ENCODE measurements at regions not wholly inside any gene's neighbourhood (a gene's known extent, or its start where the extent isn't known, plus 50 kb on each side); places are given as distances from the start of the nearest gene placed in this dataset.
A peak's percentile ranks its signal among the peaks of the same experiment; 100 is the strongest.

DNA sequence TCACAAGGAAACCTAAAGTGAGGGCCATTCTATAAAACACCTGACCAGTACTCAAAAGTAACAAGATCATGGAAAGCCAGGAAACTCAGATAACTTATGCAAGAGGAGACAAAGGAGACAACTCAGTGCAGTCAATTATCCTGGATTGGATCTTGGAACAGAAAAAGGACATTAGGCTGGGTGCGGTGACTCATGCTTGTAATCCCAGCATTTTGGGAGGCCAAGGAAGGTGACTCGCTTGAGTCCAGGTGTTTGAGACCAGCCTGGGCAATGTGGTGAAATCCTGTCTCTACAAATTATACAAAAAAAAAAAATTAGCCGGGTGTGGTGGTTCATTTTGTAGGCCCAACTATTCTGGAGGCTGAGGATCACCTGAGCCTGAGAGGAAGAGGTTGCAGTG is 424.5 kb upstream of the SPRED2 start:
- CTCF ChIA-PET, result interaction anchor here (0.6 kb wide), 1 partner anchor 160 kb away, joined by 3 read pairs; no protein-coding TSS in a partner anchor
- no peak for TF ChIP-seq ZNF175 (tag by site-specific recombination; IDR thresholded peaks at IDR 0.05)
- TF ChIP-seq ZNF654 (tag by site-specific recombination; IDR thresholded peaks at IDR 0.05; ENCODE audit: low read depth), result no peak
- TF ChIP-seq ZFP37 (tag by site-specific recombination; IDR thresholded peaks at IDR 0.05), result no peak
- TF ChIP-seq ZXDB (tag by site-specific recombination; IDR thresholded peaks at IDR 0.05), result no peak
- TF ChIP-seq KLF10 (tag by site-specific recombination; IDR thresholded peaks at IDR 0.05), result no peak
- TF ChIP-seq ZBTB8A (tag by site-specific recombination; IDR thresholded peaks at IDR 0.05), result no peak
- TF ChIP-seq ZNF2 (tag by site-specific recombination; IDR thresholded peaks at IDR 0.05), result no peak
- no peak for TF ChIP-seq RBAK (tag by site-specific recombination; IDR thresholded peaks at IDR 0.05)
- no peak for TF ChIP-seq ZNF174 (tag by site-specific recombination; IDR thresholded peaks at IDR 0.05)
- TF ChIP-seq ZNF639 (tag by site-specific recombination; IDR thresholded peaks at IDR 0.05), result no peak
- no peak for TF ChIP-seq MYNN (tag by site-specific recombination; IDR thresholded peaks at IDR 0.05; ENCODE audit: borderline replicate concordance)
- TF ChIP-seq ZNF549 (tag by site-specific recombination; IDR thresholded peaks at IDR 0.05), result no peak
- TF ChIP-seq, protein P1, sequence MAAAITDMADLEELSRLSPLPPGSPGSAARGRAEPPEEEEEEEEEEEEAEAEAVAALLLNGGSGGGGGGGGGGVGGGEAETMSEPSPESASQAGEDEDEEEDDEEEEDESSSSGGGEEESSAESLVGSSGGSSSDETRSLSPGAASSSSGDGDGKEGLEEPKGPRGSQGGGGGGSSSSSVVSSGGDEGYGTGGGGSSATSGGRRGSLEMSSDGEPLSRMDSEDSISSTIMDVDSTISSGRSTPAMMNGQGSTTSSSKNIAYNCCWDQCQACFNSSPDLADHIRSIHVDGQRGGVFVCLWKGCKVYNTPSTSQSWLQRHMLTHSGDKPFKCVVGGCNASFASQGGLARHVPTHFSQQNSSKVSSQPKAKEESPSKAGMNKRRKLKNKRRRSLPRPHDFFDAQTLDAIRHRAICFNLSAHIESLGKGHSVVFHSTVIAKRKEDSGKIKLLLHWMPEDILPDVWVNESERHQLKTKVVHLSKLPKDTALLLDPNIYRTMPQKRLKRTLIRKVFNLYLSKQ (tag by site-specific recombination; IDR thresholded peaks at IDR 0.05; ENCODE audit: borderline replicate concordance), result no peak
- no peak for TF ChIP-seq BCL6B (tag by site-specific recombination; IDR thresholded peaks at IDR 0.05)
- no peak for TF ChIP-seq ZNF280C (tag by site-specific recombination; IDR thresholded peaks at IDR 0.05)

GRCh38 chr2:65856423-65856822 is 424.0 kb upstream of the SPRED2 start:
- no peaks in the 10 kb centered on the region for H3K9me3 ChIP-seq (ENCODE audit: control insufficient read depth, insufficient read depth, low read depth, low read length)

More for the DNA sequence above, 424.5 kb upstream of the SPRED2 start:
- no peak overlapping the region for H3K4me3 ChIP-seq (ENCODE audit: low read depth, low read length)
- H3K4me1 ChIP-seq (ENCODE audit: control insufficient read depth, insufficient read depth, low read length), result no peaks in the 10 kb centered on the region
- no peak overlapping the region for H3K27ac ChIP-seq (ENCODE audit: extremely low read depth, low read depth, low read length)
- H3K36me3 ChIP-seq (ENCODE audit: control insufficient read depth in 2 of 2, insufficient read depth in 1 of 2, low read length in 2 of 2), result no peaks in the 10 kb centered on the region
- POLR2A ChIA-PET, result no interaction called here
- H3K9me3 ChIP-seq (ENCODE audit: control insufficient read depth, insufficient read depth, low read depth, low read length), result no peaks in the 10 kb centered on the region

More at GRCh38 chr2:65856423-65856822, 424.0 kb upstream of the SPRED2 start:
- ChIA-PET POLR2A (no interaction called here), CTCF (no interaction called here)
- Histone ChIP-seq H3K4me1 (ENCODE audit: control insufficient read depth, insufficient read depth, low read length) (no peaks in the 10 kb centered on the region), H3K4me3 (ENCODE audit: low read depth, low read length) (no peak overlapping the region), H3K36me3 (ENCODE audit: control insufficient read depth in 2 of 2, insufficient read depth in 1 of 2, low read length in 2 of 2) (no peaks in the 10 kb centered on the region), H3K27ac (ENCODE audit: extremely low read depth, low read depth, low read length) (no peak overlapping the region)
- no peak for TF ChIP-seq ZNF140 (tag by site-specific recombination; IDR thresholded peaks at IDR 0.05)
- TF ChIP-seq, protein P2, sequence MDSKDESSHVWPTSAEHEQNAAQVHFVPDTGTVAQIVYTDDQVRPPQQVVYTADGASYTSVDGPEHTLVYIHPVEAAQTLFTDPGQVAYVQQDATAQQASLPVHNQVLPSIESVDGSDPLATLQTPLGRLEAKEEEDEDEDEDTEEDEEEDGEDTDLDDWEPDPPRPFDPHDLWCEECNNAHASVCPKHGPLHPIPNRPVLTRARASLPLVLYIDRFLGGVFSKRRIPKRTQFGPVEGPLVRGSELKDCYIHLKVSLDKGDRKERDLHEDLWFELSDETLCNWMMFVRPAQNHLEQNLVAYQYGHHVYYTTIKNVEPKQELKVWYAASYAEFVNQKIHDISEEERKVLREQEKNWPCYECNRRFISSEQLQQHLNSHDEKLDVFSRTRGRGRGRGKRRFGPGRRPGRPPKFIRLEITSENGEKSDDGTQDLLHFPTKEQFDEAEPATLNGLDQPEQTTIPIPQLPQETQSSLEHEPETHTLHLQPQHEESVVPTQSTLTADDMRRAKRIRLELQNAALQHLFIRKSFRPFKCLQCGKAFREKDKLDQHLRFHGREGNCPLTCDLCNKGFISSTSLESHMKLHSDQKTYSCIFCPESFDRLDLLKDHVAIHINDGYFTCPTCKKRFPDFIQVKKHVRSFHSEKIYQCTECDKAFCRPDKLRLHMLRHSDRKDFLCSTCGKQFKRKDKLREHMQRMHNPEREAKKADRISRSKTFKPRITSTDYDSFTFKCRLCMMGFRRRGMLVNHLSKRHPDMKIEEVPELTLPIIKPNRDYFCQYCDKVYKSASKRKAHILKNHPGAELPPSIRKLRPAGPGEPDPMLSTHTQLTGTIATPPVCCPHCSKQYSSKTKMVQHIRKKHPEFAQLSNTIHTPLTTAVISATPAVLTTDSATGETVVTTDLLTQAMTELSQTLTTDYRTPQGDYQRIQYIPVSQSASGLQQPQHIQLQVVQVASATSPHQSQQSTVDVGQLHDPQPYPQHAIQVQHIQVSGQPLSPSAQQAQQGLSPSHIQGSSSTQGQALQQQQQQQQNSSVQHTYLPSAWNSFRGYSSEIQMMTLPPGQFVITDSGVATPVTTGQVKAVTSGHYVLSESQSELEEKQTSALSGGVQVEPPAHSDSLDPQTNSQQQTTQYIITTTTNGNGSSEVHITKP (tag by site-specific recombination; IDR thresholded peaks at IDR 0.05), result peak; percentile 65
- no peak for TF ChIP-seq ZNF530 (tag by site-specific recombination; IDR thresholded peaks at IDR 0.05; ENCODE audit: low read depth)
